GM10266 (cell line): ENCODE measurements at regions not wholly inside any gene's neighbourhood (a gene's known extent, or its start where the extent isn't known, plus 50 kb on each side); places are given as distances from the start of the nearest gene placed in this dataset.

Experiments
- DNase-seq: peaks from one replicate; pipeline ENCODE4 v3.0.0; 2012; ENCODE audit errors: extremely low spot score
- TF ChIP-seq, protein P1 (sequence below): IDR thresholded peaks from 2 replicates; pipeline ENCODE4 v1.5.1; 2012; ENCODE audit warnings: mild to moderate bottlenecking, low read depth; ENCODE audit not compliant: control insufficient read depth, insufficient read depth; ENCODE audit errors: missing control alignments

DNA sequence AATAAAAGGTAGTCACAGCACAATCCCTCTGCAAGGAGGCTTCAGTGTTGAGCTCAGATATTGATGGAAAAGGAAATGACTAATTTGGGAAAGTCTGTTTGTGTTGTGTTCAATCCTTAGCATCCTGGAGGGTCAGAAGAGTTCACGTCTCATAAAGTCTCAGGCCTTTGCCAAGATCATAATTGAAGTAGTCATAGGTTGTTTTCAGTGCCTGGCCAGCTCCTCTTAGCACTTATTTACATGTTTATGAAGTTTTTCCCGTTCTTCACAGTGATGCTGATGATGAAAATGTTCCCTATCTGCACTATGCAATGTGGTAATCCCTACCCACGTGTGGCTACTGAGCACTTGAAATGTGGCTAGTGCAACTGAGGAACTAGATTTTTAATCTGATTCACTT is 61.6 kb upstream of the TGFBR2 start:
- DNase-seq = no peak
- TF ChIP-seq, protein P1, sequence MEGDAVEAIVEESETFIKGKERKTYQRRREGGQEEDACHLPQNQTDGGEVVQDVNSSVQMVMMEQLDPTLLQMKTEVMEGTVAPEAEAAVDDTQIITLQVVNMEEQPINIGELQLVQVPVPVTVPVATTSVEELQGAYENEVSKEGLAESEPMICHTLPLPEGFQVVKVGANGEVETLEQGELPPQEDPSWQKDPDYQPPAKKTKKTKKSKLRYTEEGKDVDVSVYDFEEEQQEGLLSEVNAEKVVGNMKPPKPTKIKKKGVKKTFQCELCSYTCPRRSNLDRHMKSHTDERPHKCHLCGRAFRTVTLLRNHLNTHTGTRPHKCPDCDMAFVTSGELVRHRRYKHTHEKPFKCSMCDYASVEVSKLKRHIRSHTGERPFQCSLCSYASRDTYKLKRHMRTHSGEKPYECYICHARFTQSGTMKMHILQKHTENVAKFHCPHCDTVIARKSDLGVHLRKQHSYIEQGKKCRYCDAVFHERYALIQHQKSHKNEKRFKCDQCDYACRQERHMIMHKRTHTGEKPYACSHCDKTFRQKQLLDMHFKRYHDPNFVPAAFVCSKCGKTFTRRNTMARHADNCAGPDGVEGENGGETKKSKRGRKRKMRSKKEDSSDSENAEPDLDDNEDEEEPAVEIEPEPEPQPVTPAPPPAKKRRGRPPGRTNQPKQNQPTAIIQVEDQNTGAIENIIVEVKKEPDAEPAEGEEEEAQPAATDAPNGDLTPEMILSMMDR = no peak

DNA sequence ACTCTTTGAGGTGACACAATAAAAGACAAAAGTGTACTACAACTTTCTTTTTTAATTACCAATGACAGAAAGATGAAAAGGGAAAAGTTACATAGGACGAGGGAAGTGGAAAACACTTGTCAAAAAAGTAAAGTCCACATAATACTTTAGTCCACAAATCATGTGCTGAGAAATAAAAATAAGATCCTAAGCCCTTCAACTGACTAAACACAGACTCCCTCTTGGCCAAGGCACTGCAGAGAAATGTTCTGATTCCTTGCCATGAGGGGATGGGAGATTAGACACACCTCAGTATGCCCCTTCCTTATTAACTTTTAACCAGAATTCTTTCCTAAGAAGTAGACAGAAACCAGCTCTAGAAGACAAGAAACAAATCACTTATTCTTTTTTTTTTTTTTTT is 59.5 kb upstream of the TGFBR2 start:
- TF ChIP-seq, protein P1 = no peak
- DNase-seq = no peak

DNA sequence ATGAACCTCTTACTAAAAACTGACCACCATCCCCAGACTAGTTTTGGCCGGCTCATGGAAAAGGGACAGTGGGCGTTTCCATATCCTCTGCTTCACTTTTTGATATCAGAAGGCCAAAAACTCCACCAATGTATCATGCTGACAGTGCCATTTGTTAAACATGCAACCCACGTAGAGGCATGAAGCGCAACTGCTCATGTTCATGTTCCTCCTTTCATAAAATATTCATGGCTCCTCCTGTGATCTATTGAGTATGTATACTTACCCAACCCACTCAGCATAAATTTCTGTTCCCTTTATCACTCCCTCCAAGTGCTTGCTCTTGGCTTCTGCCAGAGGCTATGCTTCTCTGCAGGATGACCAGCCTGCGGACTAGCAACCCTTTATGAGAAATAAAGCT is 58.7 kb upstream of the TGFBR2 start:
- DNase-seq = no peak
- TF ChIP-seq, protein P1 = no peak

DNA sequence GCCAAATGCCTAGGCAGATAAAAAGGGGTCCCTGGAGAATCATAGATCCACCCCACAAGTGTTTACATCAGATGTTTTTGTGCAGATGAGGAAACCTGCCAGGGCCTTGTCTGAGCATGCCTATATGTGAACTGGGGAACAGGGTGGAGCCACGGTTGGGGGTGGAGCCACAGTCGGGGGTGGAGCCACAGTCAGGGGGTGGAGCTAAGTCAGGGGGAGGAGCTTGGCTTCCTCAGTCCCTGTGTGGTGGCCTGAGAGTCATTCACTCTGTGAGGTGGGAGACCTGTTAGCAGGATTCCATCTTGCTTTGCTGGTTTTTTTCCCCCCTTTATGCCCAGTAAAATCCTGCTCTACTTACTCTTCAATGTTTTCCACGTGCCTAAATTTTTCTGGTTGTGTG is 57.8 kb upstream of the TGFBR2 start:
- TF ChIP-seq, protein P1 = no peak
- no peak for DNase-seq

DNA sequence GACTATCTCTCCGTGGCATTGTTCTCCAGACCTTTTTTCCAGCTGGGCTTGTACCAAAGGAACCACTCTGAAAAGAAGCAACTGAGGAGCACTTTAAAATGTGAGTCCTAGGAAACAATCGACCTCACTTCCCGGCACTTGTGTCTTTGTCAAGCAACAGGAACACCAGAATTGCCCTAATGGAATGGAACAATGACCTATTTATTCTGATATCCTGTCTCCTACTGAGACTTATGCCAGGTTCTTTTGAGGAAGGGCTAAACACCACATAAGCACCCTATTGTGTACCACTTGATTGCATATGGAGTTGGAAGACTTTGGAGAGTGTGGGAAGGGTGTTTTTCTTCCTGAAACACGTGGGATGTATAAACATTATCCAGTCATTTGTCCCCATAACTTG is 56.8 kb upstream of the TGFBR2 start:
- no peak for DNase-seq

DNA sequence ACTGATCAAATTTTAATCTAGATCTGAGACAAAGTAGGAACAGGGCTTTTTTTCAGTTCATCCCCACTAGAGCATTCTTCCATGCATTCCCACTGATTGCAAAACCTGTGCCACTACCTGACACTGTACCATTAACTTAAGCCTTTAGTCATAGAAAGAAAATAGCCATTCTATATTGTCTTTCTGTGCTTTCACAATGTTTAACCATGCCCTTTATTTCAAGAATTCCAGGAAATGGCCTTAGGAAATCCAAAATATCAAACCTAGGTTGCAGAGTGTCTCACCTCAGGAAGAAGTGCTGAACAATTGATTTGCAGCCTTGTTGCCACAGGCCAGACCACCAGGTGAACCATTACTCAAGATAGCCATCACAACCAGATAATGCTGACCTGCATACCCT is 56.2 kb upstream of the TGFBR2 start:
- DNase-seq = no peak
- TF ChIP-seq, protein P1 = no peak

More for the DNA sequence above, 56.8 kb upstream of the TGFBR2 start:
- TF ChIP-seq, protein P1 = no peak

DNA sequence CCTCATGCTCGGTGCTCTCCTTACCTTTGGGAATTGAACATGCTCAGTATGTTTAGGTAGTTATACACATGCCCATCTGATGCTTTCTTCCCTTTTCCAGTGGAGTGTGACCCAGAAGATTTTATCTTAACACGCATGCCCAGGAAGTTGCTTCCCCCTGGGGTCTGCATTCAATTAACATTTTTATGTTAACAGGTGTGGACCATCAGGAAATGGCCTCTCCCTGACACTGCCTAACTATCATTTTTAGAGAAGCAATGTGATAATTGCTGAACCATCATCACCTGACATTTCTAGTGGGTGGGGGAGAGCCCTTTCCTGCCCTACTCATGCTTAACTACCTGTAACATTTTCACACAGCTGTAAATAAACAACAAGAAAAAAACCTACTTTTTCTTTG is 55.1 kb upstream of the TGFBR2 start:
- DNase-seq = no peak
- TF ChIP-seq, protein P1 = no peak

DNA sequence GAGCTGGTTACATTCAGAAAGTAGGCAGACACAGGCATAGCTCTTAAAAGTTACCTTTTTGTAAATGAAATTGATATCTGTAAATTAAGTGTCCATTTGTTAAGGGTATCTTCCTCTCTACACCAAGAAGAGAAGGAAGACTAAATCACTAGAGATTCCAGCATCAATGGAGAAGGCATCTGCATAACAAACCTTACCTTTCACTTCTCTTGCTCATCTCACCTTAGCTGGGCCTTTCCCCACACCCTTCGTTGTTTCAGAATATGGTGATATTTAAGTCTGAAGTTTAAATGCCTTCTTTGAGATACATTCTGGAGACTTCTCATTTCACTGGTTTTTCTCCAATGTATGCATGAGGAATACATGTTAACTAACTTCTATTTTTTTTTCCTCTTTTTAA is 54.5 kb upstream of the TGFBR2 start:
- DNase-seq = no peak
- TF ChIP-seq, protein P1 = no peak
